HUES48 (cell line): ENCODE measurements at regions not wholly inside any gene's neighbourhood (a gene's known extent, or its start where the extent isn't known, plus 50 kb on each side); places are given as distances from the start of the nearest gene placed in this dataset.

Source experiments
- H3K27ac ChIP-seq: one replicate; pipeline ENCODE4 v1.7.0; 2013; ENCODE audit warnings: low read depth, low read length, inconsistent platforms
- H3K27me3 ChIP-seq: 2 replicates; pipeline ENCODE4 v1.6.1; 2013; ENCODE audit warnings: mild to moderate bottlenecking, low read length; ENCODE audit not compliant: control insufficient read depth, insufficient read depth
- H3K36me3 ChIP-seq: 2 replicates; pipeline ENCODE4 v1.6.1; 2013; ENCODE audit warnings: low read length; ENCODE audit not compliant: control insufficient read depth, insufficient read depth
- H3K4me1 ChIP-seq: 2 replicates; pipeline ENCODE4 v1.6.1; 2013; ENCODE audit warnings: mild to moderate bottlenecking, low read length; ENCODE audit not compliant: control insufficient read depth, insufficient read depth
- H3K4me3 ChIP-seq: 2 replicates; pipeline ENCODE4 v1.5.1; 2013; ENCODE audit warnings: mild to moderate bottlenecking, low read depth, low read length
- H3K9ac ChIP-seq: 2 replicates; pipeline ENCODE4 v1.6.1; 2013; ENCODE audit warnings: mild to moderate bottlenecking, low read depth, low read length, moderate library complexity
- H3K9me3 ChIP-seq: 2 replicates; pipeline ENCODE4 v1.6.1; 2013; ENCODE audit warnings: low read length; ENCODE audit not compliant: control insufficient read depth, insufficient read depth

DNA sequence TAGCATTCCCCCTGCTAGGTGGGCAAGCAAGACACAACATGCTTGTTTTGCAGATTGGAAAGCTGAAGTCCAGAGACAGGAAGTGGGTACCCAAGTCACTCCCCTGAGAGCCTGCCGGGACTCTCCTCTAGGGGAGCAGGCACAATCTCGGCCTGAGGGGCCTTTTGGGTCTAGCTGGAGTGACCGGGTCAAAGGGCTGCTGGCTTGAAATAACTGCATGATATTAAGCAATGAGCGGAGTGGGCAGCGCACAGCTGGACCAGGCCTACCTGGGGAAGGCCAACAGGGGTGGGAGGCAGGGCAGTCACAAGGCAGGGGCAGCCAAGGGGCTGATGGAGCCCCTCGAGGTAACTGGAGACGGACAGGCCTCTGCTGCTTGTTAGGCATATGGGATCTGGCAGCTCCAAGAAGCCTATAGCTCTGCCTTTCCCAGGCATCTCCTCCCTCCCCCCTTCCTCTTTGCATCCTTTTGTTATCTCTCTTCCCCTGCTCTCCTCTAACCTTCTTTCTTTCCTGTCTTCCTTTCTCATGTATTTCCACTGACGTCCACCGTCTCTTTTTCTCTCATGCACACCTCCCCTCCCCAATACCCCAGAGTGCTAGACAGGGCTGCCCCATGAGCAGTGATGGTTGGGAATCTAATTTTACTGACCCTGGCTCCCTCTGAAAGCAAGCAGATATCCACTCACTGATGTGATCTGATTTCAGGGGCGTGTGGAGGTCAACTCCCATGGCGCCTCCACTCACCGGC, 237.5 kb downstream of the LOXHD1 start:
- Histone ChIP-seq H3K36me3 (no peaks in the 10 kb centered on the region), H3K4me1 (peaks cover 25% of the 10 kb centered on the region), H3K4me3 (no peak overlapping the region), H3K27ac (peak overlapping the region; percentile 25), H3K9ac (no peak overlapping the region), H3K9me3 (no peaks in the 10 kb centered on the region), H3K27me3 (no peaks in the 10 kb centered on the region)

DNA sequence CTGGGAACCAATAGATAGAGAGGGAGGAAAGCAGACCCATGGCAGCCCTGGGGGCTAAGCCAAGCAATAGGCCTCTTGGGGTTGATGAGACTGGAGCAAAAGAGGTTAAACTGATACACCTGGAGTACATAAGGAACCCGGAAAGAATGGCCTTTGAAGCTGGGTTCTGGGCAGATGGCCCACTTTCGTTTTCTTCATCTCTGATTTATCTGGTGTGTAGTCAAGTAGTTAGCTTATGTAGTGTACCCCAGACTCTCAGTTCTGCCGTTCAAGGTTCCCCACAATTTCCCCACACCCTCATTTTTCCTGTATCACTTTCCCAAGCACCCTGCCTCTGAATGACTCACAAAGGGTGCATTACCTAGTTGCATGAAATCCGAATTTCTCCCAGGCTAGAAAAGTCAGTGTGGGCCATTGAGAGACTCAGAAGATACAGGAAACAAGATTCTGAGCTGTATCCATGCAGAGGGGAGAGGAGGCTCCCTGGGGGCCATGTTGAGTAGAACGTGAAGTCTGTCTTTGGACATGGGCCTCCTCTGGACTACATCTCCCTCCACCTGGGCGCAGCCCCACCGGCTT, 235.0 kb downstream of the LOXHD1 start:
- H3K36me3 ChIP-seq = no peaks in the 10 kb centered on the region
- peaks cover 22% of the 10 kb centered on the region for H3K4me1 ChIP-seq
- H3K9me3 ChIP-seq = no peaks in the 10 kb centered on the region
- H3K9ac ChIP-seq = no peak overlapping the region
- H3K27ac ChIP-seq = no peak overlapping the region
- H3K4me3 ChIP-seq = no peak overlapping the region
- no peaks in the 10 kb centered on the region for H3K27me3 ChIP-seq

DNA sequence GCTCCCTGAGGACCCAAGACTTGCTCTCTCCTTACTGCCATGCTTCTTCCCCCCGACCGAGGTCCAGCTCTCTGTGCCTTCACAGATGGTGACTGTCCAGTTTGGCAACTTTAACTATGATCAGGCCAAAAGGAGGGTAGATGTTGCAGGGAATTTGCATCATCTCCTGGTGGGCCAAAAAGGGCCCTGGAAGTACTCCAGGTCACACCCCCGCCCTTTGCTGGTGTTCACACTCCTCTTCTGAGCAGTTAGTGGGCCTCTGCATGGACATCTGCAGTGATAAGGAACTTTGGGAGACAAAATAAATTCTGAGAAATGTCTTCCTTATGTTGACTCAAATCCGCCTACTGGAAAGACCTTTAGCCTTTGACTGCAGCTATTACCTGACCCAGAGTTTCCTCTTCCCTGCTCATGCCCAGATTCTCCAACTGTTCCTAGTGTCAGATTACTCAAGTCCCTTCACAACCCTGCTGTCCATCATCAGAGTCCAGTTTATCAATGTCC, 234.4 kb downstream of the LOXHD1 start:
- H3K27me3 ChIP-seq = no peaks in the 10 kb centered on the region
- no peaks in the 10 kb centered on the region for H3K36me3 ChIP-seq
- H3K9ac ChIP-seq = no peak overlapping the region
- H3K4me1 ChIP-seq = peaks cover 22% of the 10 kb centered on the region
- H3K27ac ChIP-seq = no peak overlapping the region
- no peak overlapping the region for H3K4me3 ChIP-seq
- no peaks in the 10 kb centered on the region for H3K9me3 ChIP-seq

DNA sequence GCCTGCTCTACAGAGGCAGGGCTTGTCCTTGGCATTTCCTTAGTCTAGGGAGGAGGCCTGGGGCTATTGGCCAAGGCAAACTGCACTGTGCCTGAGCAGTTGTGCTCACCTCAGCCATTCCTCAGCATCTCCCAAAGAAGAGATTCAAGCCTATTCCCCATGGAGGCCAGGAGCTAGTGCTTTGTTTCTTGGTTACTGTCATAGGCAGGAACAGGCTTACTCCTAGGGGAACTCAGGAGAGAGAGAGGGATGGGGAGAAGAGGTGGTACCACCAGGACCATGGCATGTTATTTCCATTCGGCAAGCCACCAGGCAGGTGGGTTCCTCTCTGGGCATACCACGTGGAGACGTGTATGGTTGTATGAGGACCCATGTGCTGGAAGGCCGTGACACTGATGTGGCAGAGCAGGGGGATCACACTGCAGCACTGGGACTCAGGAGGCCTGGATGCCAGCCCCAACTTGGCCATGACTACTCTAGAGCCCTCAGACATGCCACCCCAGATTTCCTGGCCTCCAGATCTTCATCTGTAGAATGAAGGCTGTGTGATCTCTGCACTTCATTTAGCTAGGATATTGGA, 233.7 kb downstream of the LOXHD1 start:
- H3K36me3 ChIP-seq = no peaks in the 10 kb centered on the region
- no peak overlapping the region for H3K9ac ChIP-seq
- no peaks in the 10 kb centered on the region for H3K9me3 ChIP-seq
- H3K4me1 ChIP-seq = peaks cover 22% of the 10 kb centered on the region
- H3K27ac ChIP-seq = no peak overlapping the region
- H3K4me3 ChIP-seq = no peak overlapping the region
- no peaks in the 10 kb centered on the region for H3K27me3 ChIP-seq

DNA sequence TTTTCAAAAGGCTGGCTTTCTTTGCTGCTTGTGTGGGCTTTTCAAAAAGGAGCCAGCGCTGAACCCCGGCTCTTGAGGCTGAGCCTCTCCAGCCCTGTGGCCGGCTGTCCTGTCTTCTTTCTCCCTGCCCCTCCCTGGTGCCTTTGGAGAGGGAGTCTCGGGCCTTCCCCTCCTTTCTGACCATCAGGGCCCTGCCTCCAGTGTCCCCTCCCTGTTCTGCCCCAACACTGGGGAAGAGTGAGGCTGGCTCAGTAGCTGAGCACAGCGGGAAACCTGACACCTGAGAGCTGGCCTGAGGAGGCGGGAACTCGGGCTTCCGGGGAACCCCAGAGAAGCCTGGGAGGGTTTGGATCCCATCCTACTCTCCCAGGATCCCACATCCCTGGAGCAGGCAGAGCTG, 232.1 kb downstream of the LOXHD1 start:
- Histone ChIP-seq H3K36me3 (no peaks in the 10 kb centered on the region), H3K27me3 (no peaks in the 10 kb centered on the region), H3K27ac (no peak overlapping the region), H3K9me3 (no peaks in the 10 kb centered on the region), H3K4me3 (no peak overlapping the region), H3K9ac (no peak overlapping the region), H3K4me1 (peaks cover 6% of the 10 kb centered on the region; the same call in 1 of the 2 replicates)

DNA sequence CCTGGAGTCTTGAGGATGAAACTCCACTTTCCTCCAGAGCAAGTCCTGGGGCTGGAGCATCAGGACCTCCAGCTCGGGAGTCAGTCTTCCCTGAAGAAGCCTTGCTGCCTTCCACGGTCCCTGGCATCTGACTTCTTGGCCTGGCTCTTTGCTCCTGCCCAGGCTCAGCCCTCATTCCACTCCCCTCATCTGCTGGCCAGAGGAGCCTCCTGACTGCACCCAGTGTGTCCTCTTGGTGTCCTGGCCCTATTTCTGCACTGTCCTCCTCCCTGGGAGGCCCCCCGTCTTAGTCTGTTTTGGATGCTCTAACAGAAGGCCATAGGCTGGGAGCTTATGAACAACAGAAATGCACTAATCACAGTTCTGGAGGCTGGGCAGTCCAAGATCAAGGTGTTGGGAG, 231.5 kb downstream of the LOXHD1 start:
- Histone ChIP-seq H3K27me3 (no peaks in the 10 kb centered on the region), H3K4me1 (peaks cover 6% of the 10 kb centered on the region; the same call in 1 of the 2 replicates), H3K27ac (no peak overlapping the region)

DNA sequence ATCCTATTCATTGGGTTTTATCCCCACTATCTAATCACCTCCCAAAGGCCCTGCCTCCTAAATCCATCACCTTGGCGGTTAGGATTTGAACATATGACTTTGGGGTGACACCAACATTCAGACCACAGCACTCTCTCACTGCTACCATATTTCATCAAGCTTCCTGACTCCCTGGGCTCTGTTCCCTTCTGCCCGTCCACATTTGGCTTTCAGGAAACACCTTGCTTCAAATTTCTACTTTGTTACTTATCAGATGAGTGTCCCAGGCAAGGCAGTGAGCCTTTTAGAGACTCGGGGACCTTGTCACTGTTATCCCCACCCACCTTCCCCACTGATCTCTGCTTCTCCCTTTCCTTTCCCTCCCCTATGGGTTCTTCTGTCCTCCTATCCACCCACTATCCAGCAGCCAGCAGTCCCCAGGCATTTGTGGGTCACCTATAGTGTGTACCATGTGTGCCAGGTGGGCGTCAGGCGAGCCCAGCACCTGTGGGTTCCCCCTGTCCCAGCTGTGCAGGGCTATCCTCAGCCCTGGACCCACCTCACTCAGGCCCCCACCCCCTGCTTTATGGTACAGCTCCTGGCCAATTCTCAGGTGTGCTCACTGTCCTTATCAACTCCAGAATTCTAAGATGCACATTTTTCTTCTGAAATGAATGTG, 230.9 kb downstream of the LOXHD1 start:
- H3K4me3 ChIP-seq = no peak overlapping the region
- H3K27me3 ChIP-seq = no peaks in the 10 kb centered on the region
- no peak overlapping the region for H3K9ac ChIP-seq
- H3K36me3 ChIP-seq = no peaks in the 10 kb centered on the region
- no peaks in the 10 kb centered on the region for H3K9me3 ChIP-seq
- H3K4me1 ChIP-seq = peaks cover 6% of the 10 kb centered on the region; the same call in 1 of the 2 replicates
- no peak overlapping the region for H3K27ac ChIP-seq

More for the DNA sequence above, 231.5 kb downstream of the LOXHD1 start:
- H3K4me3 ChIP-seq = no peak overlapping the region
- H3K36me3 ChIP-seq = no peaks in the 10 kb centered on the region
- H3K9ac ChIP-seq = no peak overlapping the region
- H3K9me3 ChIP-seq = no peaks in the 10 kb centered on the region

DNA sequence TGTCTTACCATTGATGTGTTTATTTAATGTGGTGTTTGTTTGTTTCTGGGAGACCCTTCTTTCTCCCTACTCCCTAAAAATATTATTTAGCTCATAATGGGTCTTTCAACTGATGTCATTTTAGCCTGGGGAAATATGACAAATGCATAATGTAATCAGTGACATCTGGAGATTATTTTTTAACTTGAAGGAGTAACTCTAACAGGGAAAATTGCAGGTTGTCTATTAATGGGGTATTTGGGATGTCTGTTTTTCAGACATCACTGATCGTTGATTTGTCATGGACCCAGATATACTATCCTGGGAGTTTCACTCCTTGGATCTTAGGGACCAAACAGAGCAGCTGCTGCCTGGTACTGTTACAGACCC, 230.4 kb downstream of the LOXHD1 start:
- no peak overlapping the region for H3K27ac ChIP-seq
- no peaks in the 10 kb centered on the region for H3K9me3 ChIP-seq
- no peaks in the 10 kb centered on the region for H3K27me3 ChIP-seq
- H3K4me1 ChIP-seq = peaks cover 9% of the 10 kb centered on the region; the same call in 1 of the 2 replicates
- no peak overlapping the region for H3K4me3 ChIP-seq
- no peak overlapping the region for H3K9ac ChIP-seq
- H3K36me3 ChIP-seq = no peaks in the 10 kb centered on the region
